ENCODE measurements at regions not wholly inside any gene's neighbourhood (a gene's known extent, or its start where the extent isn't known, plus 50 kb on each side); places are given as distances from the start of the nearest gene placed in this dataset.

DNA sequence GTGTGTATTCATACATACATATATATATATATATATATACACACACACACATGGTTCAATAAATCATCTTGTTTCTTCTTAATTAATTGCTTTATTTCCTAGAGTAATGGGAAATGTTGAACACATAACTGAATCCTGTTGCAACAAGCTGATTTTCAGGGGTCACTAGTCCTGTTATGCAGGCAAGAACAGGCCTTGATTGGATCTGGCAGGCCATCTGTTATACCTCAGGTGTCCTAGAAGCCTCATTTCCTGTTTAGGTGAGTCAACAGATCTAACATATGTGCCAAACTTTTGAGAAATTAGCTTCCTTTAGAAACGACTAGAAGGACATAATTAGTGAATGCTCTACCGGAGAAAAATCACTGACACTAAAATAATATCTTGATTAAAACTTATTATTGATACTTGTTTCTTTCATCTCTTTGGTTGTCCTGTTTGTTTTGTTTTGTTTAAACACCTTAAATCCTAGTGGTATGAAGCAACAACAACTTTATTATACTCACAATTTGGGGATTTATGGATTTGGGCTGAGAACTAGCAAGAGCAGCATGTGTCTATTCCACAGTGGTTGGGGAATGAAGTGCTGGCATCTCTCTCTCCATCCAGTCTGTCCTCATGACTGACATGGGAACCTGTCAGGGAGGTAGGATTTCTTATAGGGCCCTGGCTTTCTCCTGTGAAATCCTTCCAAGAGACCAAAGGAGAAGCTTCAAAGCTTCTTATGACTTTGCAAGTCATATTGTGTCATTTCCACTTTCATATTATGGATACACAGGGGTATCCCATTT is 552.6 kb downstream of the NSUN3 start:
- DNase-seq (ENCODE audit: low spot score), result no peak
- H3K36me3 Mint-ChIP-seq (ENCODE audit: low read depth), result no peaks in the 10 kb centered on the region
- TF ChIP-seq, protein P1, sequence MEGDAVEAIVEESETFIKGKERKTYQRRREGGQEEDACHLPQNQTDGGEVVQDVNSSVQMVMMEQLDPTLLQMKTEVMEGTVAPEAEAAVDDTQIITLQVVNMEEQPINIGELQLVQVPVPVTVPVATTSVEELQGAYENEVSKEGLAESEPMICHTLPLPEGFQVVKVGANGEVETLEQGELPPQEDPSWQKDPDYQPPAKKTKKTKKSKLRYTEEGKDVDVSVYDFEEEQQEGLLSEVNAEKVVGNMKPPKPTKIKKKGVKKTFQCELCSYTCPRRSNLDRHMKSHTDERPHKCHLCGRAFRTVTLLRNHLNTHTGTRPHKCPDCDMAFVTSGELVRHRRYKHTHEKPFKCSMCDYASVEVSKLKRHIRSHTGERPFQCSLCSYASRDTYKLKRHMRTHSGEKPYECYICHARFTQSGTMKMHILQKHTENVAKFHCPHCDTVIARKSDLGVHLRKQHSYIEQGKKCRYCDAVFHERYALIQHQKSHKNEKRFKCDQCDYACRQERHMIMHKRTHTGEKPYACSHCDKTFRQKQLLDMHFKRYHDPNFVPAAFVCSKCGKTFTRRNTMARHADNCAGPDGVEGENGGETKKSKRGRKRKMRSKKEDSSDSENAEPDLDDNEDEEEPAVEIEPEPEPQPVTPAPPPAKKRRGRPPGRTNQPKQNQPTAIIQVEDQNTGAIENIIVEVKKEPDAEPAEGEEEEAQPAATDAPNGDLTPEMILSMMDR (IDR thresholded peaks at IDR 0.05), result no peak
- H3K9me3 Mint-ChIP-seq (ENCODE audit: low read depth), result no peaks in the 10 kb centered on the region
- no peak overlapping the region for H3K27ac Mint-ChIP-seq (ENCODE audit: unreplicated experiment)
- no peaks in the 10 kb centered on the region for H3K27me3 Mint-ChIP-seq (ENCODE audit: low read depth)
- H3K4me3 Mint-ChIP-seq (ENCODE audit: unreplicated experiment), result no peak overlapping the region
- no peaks in the 10 kb centered on the region for H3K4me1 Mint-ChIP-seq (ENCODE audit: low read depth)

DNA sequence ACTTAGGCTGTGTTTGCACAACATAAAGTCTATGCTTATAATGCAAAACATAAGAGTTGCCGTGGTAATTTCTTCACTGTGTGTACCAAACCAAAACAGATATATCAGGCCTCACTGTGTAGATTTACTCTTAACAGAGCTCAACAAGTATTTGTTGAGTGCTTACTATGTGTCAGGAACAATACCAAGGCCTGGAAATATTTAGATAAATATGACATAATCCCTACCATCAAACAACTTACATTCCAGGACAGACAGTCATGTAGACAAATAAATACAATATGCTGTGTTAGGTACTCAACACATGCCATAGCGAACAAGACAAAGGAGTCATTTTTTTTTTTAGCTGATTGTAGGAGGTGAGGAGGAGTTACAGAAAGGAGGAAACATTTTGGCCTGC is 554.0 kb downstream of the NSUN3 start:
- Mint-ChIP-seq H3K36me3 (ENCODE audit: low read depth) (no peaks in the 10 kb centered on the region), H3K4me1 (ENCODE audit: low read depth) (no peaks in the 10 kb centered on the region), H3K9me3 (ENCODE audit: low read depth) (no peaks in the 10 kb centered on the region), H3K4me3 (ENCODE audit: unreplicated experiment) (no peak overlapping the region), H3K27me3 (ENCODE audit: low read depth) (no peaks in the 10 kb centered on the region), H3K27ac (ENCODE audit: unreplicated experiment) (no peak overlapping the region)
- TF ChIP-seq, protein P1 (IDR thresholded peaks at IDR 0.05), result no peak
- no peak for DNase-seq (ENCODE audit: low spot score)

DNA sequence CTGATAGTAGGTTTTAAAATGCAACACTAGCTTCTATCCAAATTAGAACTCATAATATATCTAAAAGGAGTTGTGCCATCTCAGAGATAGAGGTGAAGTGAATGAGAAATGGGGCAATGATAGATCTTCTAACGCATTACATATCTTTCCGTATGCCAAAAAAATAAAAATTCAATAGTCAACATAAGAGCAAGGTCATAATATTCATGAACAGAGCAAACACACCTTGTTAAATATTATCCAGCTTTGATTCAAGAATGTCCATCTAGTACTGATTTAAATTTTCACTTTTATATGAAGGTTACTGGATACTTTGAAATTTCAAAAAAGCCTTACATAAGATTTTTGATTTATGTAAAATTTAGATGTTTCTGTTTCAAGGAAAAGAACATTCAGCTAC is 554.5 kb downstream of the NSUN3 start:
- no peak overlapping the region for H3K4me3 Mint-ChIP-seq (ENCODE audit: unreplicated experiment)
- TF ChIP-seq, protein P1 (IDR thresholded peaks at IDR 0.05), result no peak
- no peaks in the 10 kb centered on the region for H3K27me3 Mint-ChIP-seq (ENCODE audit: low read depth)
- no peaks in the 10 kb centered on the region for H3K4me1 Mint-ChIP-seq (ENCODE audit: low read depth)
- no peak overlapping the region for H3K27ac Mint-ChIP-seq (ENCODE audit: unreplicated experiment)
- no peaks in the 10 kb centered on the region for H3K36me3 Mint-ChIP-seq (ENCODE audit: low read depth)
- DNase-seq (ENCODE audit: low spot score), result no peak
- no peaks in the 10 kb centered on the region for H3K9me3 Mint-ChIP-seq (ENCODE audit: low read depth)

DNA sequence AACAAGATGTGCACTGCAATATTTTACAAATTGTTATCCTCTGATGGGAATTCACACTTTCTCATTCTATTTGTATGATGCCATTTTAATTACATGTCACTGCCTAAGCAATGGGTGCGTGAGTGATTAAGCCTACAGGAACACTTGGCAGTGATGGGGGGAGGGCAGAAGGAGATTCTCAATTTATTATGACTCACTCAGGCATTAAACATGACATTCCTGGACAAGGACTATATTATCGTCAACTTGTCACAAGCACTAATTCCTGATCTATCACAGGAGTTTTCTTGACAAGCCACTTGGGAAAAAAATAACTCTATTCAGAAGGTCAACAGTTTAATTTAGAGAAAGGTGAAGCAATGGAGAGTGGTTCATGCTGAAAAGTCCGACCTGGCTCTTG is 556.8 kb downstream of the NSUN3 start:
- H3K4me3 Mint-ChIP-seq (ENCODE audit: unreplicated experiment), result no peak overlapping the region
- no peaks in the 10 kb centered on the region for H3K9me3 Mint-ChIP-seq (ENCODE audit: low read depth)
- H3K4me1 Mint-ChIP-seq (ENCODE audit: low read depth), result no peaks in the 10 kb centered on the region
- DNase-seq (ENCODE audit: low spot score), result no peak
- no peak overlapping the region for H3K27ac Mint-ChIP-seq (ENCODE audit: unreplicated experiment)
- TF ChIP-seq, protein P1 (IDR thresholded peaks at IDR 0.05), result no peak
- H3K27me3 Mint-ChIP-seq (ENCODE audit: low read depth), result no peaks in the 10 kb centered on the region
- H3K36me3 Mint-ChIP-seq (ENCODE audit: low read depth), result no peaks in the 10 kb centered on the region

DNA sequence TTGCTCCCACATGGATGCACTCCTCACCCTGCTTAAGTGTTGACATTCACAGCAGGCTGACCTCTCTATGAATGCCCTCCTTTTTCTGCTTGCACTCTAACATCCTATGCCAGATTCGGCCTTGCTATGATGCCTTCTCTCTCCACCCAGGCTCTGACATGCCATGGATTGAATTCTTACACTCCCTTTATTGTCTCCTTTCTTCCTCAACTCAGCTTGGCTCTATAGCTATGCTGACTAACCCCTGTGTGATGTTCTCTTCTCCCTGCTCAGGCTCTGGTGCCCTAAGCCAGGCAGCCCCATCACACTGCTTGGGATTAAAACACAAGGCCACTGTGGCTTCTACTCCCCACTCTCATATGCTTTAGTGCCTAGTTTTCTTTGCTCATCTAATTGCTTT is 563.7 kb downstream of the NSUN3 start:
- H3K4me1 Mint-ChIP-seq (ENCODE audit: low read depth), result no peaks in the 10 kb centered on the region
- no peaks in the 10 kb centered on the region for H3K9me3 Mint-ChIP-seq (ENCODE audit: low read depth)
- TF ChIP-seq, protein P1 (IDR thresholded peaks at IDR 0.05), result no peak
- no peak overlapping the region for H3K27ac Mint-ChIP-seq (ENCODE audit: unreplicated experiment)
- DNase-seq (ENCODE audit: low spot score), result no peak
- no peak overlapping the region for H3K4me3 Mint-ChIP-seq (ENCODE audit: unreplicated experiment)
- H3K36me3 Mint-ChIP-seq (ENCODE audit: low read depth), result no peaks in the 10 kb centered on the region
- H3K27me3 Mint-ChIP-seq (ENCODE audit: low read depth), result peaks cover 4% of the 10 kb centered on the region

Data from chondrocyte (in vitro differentiated cells).